ENCODE measurements at regions not wholly inside any gene's neighbourhood (a gene's known extent, or its start where the extent isn't known, plus 50 kb on each side); places are given as distances from the start of the nearest gene placed in this dataset.

DNA sequence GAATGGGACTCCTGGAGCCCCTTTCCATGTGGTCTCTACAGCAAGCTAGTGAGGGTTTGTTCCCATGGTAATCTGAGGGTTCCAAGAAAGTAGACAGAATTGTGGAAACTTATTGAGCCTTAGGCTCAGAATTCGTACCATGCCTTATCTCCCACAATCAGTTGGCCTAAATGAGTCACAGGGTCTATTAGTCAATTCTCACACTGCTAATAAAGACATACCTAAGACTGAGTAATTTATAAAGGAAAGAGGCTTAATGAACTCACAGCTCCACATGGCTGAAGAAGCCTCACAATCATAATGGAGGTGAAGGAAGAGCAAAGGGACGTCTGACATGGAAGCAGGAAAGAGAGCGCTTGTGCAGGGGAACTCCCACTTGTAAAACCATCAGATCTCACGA lies 106.6 kb upstream of the CXADR start:
- DNase-seq (no peak), ATAC-seq (replicated peaks) (no peak)
- Mint-ChIP-seq H3K27me3 (no peaks in the 10 kb centered on the region), H3K4me1 (ENCODE audit: low read depth in 2 of 2) (no peaks in the 10 kb centered on the region), H3K9me3 (peaks cover 0 to 11% of the 10 kb centered on the region in 2 donors), H3K36me3 (ENCODE audit: insufficient read depth) (no peaks in the 10 kb centered on the region), H3K27ac (no peak overlapping the region), H3K4me3 (no peak overlapping the region)

DNA sequence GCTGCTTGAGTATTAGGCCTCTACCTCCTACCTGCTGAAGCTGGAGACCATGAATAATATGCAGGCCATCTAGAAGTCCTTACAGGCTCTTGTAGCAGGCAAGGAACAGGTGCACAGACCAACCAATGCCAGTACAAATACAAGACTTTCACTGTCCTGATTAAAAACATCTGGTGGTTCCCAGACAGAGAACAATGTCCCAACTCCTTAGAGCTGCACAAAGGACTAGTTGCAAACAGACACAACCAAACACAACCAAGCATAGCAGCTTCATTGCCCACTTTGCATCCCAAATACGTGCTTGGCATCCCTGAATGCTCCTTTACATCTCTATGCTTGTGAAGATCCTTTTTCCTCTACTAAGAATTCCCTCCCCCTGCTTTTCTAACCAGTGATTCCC lies 98.1 kb upstream of the CXADR start:
- Mint-ChIP-seq H3K36me3 (ENCODE audit: insufficient read depth) (no peaks in the 10 kb centered on the region), H3K27me3 (peaks cover 0 to 7% of the 10 kb centered on the region in 2 donors), H3K27ac (no peak overlapping the region), H3K4me1 (ENCODE audit: low read depth in 2 of 2) (no peaks in the 10 kb centered on the region), H3K9me3 (peaks cover 6% of the 10 kb centered on the region in 2 donors), H3K4me3 (no peak overlapping the region)
- DNase-seq (no peak), ATAC-seq (replicated peaks) (no peak)

DNA sequence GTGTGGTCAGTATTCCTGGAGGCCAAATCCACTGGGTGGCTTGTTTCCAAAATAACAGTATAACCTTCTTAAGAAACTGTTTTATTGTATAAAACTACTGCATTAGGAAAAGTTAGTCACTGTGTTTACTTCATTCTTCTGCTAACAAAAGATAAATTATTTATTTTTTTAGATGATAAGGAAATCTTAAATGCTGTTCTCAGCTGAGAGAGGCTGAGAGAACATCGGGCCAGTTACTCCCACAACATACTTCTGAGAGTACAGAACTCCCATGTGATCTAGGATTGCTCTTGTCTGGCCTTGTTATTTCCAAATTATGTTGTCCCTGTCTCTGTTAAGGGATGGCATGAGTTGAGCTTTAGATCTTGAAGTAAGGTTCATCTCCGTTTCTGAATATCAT lies 96.7 kb upstream of the CXADR start:
- Mint-ChIP-seq H3K9me3 (peaks cover 6% of the 10 kb centered on the region in 2 donors), H3K27ac (no peak overlapping the region), H3K36me3 (ENCODE audit: insufficient read depth) (no peaks in the 10 kb centered on the region), H3K4me3 (no peak overlapping the region), H3K4me1 (ENCODE audit: low read depth in 2 of 2) (no peaks in the 10 kb centered on the region), H3K27me3 (peaks cover 0 to 7% of the 10 kb centered on the region in 2 donors)
- no peak for ATAC-seq (replicated peaks)
- no peak for DNase-seq

DNA sequence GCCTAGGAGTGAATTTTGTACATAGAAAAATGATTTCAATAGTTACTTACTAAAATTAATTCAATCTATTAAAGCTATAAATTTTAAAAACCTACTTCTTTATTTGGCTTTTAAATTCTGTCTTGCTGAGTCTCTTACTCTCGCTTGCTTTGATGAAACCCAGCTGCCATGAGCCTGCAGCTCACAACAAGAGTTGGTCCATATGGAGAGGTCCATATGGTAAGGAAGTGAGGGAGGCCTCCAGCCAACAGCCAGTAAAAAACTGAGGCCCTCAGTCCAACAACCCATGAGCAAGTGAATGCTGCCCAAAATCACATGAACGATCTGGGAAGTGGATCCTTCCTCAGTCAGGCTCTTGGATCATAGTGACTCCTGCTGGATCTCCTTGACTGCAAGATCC lies 89.9 kb upstream of the CXADR start:
- H3K27ac Mint-ChIP-seq: no peak overlapping the region
- H3K9me3 Mint-ChIP-seq: no peaks in the 10 kb centered on the region
- no peaks in the 10 kb centered on the region for H3K4me1 Mint-ChIP-seq (ENCODE audit: low read depth in 2 of 2)
- H3K27me3 Mint-ChIP-seq: peaks cover 0 to 14% of the 10 kb centered on the region in 2 donors
- DNase-seq: no peak
- H3K4me3 Mint-ChIP-seq: no peak overlapping the region
- H3K36me3 Mint-ChIP-seq (ENCODE audit: insufficient read depth): no peaks in the 10 kb centered on the region
- ATAC-seq (replicated peaks): no peak

DNA sequence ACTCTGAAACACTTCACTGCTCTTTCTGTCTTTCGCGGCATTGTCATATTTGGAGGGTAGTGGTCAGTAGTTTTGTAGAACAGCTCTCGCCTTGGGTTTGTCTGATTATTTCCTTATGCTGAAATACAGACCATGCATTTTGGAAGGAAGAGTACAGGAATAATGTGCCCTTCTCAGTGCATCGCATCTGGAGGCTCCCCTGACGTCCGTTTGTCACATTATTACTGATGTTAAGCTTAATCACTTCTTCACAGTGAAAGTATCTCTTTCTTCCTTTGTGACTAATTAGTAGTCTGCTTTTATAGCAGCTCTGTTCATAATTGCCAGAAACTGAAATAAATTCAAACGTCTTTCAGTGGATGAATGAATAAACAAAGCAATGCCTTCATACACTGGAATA lies 85.7 kb upstream of the CXADR start:
- ATAC-seq (replicated peaks) (no peak), DNase-seq (no peak)
- peaks cover 0 to 14% of the 10 kb centered on the region in 2 donors for H3K27me3 Mint-ChIP-seq
- no peak overlapping the region for H3K4me3 Mint-ChIP-seq
- no peaks in the 10 kb centered on the region for H3K36me3 Mint-ChIP-seq (ENCODE audit: insufficient read depth)
- H3K27ac Mint-ChIP-seq: no peak overlapping the region
- peaks cover 0 to 4% of the 10 kb centered on the region in 2 donors for H3K9me3 Mint-ChIP-seq
- H3K4me1 Mint-ChIP-seq (ENCODE audit: low read depth in 2 of 2): no peaks in the 10 kb centered on the region

DNA sequence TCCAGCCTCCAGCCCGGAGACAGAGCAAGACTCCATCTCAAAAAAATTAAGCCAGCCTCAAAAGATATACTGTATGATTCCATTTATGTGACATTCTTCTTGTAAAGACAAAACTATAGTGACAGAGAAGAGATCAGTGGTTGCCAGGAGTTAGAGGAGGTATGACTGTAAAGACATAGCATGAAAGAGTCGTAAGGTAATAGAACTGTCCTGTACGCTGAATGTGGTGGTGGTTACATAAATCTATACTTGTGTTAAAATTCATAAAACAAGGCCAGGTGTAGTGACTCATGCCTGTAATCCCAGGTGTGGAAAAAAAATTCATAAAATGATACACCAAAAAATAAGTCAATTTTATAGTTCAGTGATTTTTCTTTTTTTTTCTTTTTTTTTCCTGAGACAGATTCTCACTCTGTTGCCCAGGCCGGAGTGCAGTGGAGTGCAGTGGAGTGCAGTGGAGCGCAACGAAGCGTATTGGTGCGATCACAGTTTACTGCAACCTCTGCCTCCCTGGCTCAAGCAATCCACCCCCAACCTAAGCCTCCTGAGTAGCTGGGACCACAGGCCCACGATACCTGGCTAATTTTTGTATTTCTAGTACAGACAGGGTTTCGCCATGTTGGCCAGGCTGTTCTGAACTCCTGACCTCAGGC lies 84.9 kb upstream of the CXADR start:
- Mint-ChIP-seq H3K27ac (no peak overlapping the region), H3K4me1 (ENCODE audit: low read depth in 2 of 2) (no peaks in the 10 kb centered on the region), H3K9me3 (peaks cover 0 to 8% of the 10 kb centered on the region in 2 donors), H3K4me3 (no peak overlapping the region), H3K27me3 (peaks cover 0 to 14% of the 10 kb centered on the region in 2 donors), H3K36me3 (ENCODE audit: insufficient read depth) (no peaks in the 10 kb centered on the region)
- DNase-seq (no peak), ATAC-seq (replicated peaks) (no peak)

DNA sequence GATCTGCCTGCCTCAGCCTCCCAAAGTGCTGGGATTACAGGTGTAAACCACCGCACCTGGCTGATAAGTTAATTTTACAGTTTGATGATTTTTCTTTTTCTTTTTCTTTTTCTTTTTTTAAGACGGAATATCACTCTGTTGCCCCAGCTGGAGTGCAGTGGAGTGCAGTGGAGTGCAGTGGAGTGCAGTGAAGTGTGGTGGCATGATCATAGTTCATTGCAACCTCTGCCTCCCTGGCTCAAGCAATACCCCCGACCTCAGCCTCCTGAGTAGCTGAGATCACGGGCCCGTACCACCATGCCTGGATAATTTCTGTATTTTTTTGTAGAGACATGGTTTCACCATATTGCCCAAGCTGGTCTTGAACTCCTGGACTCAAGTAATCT lies 84.4 kb upstream of the CXADR start:
- DNase-seq: no peak
- H3K4me1 Mint-ChIP-seq (ENCODE audit: low read depth in 2 of 2): no peaks in the 10 kb centered on the region
- no peak for ATAC-seq (replicated peaks)

DNA sequence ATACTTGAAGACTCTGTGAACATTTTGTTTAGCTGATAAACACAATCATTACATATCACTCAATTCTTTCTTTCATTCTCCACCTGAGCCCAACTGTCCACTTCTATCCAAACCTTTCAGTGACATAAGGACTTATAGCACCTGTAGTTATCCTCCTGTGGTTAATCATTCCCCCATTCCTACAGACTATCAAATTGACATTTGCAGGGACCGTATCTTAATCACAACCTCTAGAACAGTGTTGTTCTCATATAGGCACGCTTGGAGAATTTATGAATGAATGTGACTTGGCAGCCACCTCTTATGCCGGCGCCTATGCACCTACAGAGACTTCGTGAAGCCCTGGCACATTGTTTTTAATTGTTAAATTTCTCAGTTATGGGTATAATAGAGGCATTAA lies 83.9 kb upstream of the CXADR start:
- H3K4me3 Mint-ChIP-seq: no peak overlapping the region
- no peak for ATAC-seq (replicated peaks)
- no peaks in the 10 kb centered on the region for H3K4me1 Mint-ChIP-seq (ENCODE audit: low read depth in 2 of 2)
- DNase-seq: no peak
- H3K36me3 Mint-ChIP-seq (ENCODE audit: insufficient read depth): no peaks in the 10 kb centered on the region
- H3K27ac Mint-ChIP-seq: no peak overlapping the region
- peaks cover 0 to 8% of the 10 kb centered on the region in 2 donors for H3K9me3 Mint-ChIP-seq
- H3K27me3 Mint-ChIP-seq: peaks cover 0 to 14% of the 10 kb centered on the region in 2 donors

More for the DNA sequence above, 84.4 kb upstream of the CXADR start:
- Mint-ChIP-seq H3K27me3 (peaks cover 0 to 14% of the 10 kb centered on the region in 2 donors), H3K4me3 (no peak overlapping the region), H3K9me3 (peaks cover 0 to 8% of the 10 kb centered on the region in 2 donors), H3K27ac (no peak overlapping the region), H3K36me3 (ENCODE audit: insufficient read depth) (no peaks in the 10 kb centered on the region)

DNA sequence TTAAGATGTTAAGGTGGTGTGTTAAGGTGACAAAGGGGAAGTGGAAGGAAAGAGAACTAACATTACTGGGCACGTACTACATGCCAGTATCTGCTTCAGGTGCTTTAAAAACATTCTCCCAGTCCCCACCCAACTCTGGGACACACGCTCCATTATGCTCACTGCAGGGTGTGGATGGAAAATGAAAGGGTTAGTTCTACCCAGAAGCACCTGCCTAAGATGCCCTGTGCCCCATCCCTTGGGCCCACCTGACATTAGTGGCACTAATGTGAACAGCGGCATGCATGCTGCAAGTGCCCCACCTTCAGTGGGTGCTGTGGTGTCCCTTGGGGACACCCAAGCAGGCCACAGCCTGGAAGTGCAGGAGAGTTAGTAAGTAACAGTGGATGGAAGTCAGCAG lies 82.9 kb upstream of the CXADR start:
- no peak for DNase-seq
- H3K4me3 Mint-ChIP-seq: no peak overlapping the region
- H3K36me3 Mint-ChIP-seq (ENCODE audit: insufficient read depth): no peaks in the 10 kb centered on the region
- peaks cover 0 to 8% of the 10 kb centered on the region in 2 donors for H3K9me3 Mint-ChIP-seq
- H3K27ac Mint-ChIP-seq: no peak overlapping the region
- peaks cover 0 to 14% of the 10 kb centered on the region in 2 donors for H3K27me3 Mint-ChIP-seq
- no peak for ATAC-seq (replicated peaks)
- no peaks in the 10 kb centered on the region for H3K4me1 Mint-ChIP-seq (ENCODE audit: low read depth in 2 of 2)

DNA sequence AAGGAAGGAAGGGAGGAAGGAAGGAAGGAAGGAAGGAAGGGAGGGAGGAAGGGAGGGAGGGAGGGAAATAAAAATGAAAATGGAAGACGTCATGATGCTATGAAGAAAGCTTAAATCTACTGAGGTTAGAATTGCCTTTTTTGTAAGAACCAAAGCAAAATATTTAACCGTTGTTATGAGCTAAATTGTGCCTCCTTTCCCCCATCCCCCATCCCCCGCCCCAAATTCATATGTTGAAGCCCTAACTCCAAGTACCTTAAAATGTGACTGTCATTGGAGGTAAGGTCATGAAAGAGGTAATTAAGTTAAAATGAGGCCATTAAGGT lies 80.1 kb upstream of the CXADR start:
- Mint-ChIP-seq H3K9me3 (peaks cover 0 to 8% of the 10 kb centered on the region in 2 donors), H3K4me1 (ENCODE audit: low read depth in 2 of 2) (no peaks in the 10 kb centered on the region), H3K4me3 (no peak overlapping the region), H3K36me3 (ENCODE audit: insufficient read depth) (no peaks in the 10 kb centered on the region), H3K27me3 (peaks cover 0 to 8% of the 10 kb centered on the region in 2 donors), H3K27ac (no peak overlapping the region)
- ATAC-seq (replicated peaks) (no peak), DNase-seq (no peak)

DNA sequence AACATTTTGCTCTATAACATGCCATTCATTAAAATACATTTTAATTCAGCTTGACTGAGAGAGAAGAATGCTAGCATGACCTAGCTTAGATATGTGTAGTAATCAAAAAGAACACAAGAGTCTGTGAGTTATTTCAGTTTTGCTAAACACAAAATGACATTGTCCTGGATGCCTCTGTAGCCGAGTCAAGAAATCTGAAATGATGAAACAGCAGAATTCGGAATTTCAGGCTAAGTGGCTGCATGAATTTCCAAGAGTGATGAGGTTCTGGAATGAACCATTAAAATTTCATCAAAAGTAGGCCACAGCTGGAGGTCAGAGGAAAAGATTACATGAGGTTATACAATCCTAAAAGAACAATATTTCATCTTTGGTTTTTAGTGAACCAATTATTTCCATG lies 79.1 kb upstream of the CXADR start:
- no peaks in the 10 kb centered on the region for H3K36me3 Mint-ChIP-seq (ENCODE audit: insufficient read depth)
- no peaks in the 10 kb centered on the region for H3K4me1 Mint-ChIP-seq (ENCODE audit: low read depth in 2 of 2)
- no peak for DNase-seq
- H3K27ac Mint-ChIP-seq: no peak overlapping the region
- ATAC-seq (replicated peaks): no peak
- H3K4me3 Mint-ChIP-seq: no peak overlapping the region
- H3K27me3 Mint-ChIP-seq: peaks cover 0 to 7% of the 10 kb centered on the region in 2 donors
- H3K9me3 Mint-ChIP-seq: peaks cover 0 to 8% of the 10 kb centered on the region in 2 donors

DNA sequence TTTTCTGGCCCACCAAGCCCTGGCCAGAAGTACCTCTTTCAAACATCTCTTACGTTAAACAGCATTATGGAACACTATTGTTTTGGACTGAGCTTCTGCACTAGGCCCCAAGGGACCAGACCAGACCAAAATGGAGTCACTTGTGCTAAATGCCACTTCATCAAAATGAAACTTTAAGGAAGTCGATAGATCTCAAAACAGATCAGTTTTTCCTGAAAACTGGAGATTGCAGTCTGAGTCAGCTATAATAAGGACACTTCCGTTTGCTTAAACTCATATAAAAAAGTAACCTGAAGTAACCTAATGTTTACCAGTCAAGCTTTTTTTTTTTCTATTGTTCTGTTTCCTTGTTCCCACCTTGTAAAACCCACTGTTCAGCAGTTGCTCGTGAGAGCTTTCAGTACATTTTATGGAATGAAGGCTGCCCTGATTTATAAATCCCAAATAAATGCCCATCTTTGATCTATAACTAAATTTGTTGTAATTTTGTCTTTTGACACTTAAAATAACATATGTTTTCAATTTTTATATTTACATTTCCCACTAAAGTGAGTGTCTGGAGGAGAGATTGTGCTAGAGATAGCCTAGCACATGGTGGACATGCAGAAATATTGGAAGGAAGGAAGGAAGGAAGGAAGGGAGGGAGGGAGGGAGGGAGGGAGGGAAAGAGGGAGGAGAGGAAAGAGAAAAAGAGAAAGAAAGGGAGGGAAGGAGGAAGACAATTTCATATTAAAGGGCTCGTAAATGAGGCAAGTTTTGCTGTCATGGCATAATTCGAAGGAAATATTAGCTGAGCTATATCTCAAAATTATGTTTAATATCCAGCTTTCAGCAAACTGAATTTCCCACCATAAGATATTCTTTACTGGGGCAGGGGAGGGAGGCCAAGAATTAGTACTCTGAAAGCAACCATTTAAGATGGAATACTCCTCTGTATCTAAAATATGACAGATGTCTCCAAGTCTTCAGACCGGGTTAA lies 77.0 kb upstream of the CXADR start:
- no peak for DNase-seq
- Mint-ChIP-seq H3K9me3 (peaks cover 0 to 8% of the 10 kb centered on the region in 2 donors), H3K4me3 (no peak overlapping the region), H3K36me3 (ENCODE audit: insufficient read depth) (no peaks in the 10 kb centered on the region), H3K4me1 (ENCODE audit: low read depth in 2 of 2) (no peaks in the 10 kb centered on the region), H3K27ac (no peak overlapping the region), H3K27me3 (peaks cover 0 to 7% of the 10 kb centered on the region in 2 donors)
- ATAC-seq (replicated peaks): no peak

DNA sequence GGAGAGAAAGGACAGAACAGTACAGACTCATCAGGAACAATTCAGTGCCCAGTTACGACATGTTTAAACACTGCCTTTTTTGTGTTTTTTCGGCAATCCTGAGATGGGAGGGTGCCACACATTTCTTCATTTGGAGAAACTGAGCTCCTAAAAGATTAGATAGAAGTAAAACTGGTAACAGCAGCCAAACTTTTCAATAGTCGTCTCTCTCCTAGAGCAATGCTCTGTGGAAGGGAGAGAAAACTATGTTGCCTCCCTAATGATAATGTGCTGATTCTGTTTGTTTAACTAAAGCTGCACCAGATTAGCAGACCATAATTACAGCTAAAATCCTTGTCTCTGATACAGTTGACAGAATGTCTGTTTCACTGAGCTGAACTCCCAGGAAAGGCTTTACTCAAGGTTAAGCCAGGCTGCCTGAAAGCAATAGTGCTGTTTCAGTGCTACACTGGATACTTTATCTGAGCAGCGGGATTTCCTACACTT lies 76.2 kb upstream of the CXADR start:
- H3K9me3 Mint-ChIP-seq: peaks cover 0 to 8% of the 10 kb centered on the region in 2 donors
- no peak overlapping the region for H3K27ac Mint-ChIP-seq
- ATAC-seq (replicated peaks): no peak
- DNase-seq: no peak
- no peaks in the 10 kb centered on the region for H3K4me1 Mint-ChIP-seq (ENCODE audit: low read depth in 2 of 2)
- H3K27me3 Mint-ChIP-seq: peaks cover 0 to 7% of the 10 kb centered on the region in 2 donors
- H3K36me3 Mint-ChIP-seq (ENCODE audit: insufficient read depth): no peaks in the 10 kb centered on the region
- H3K4me3 Mint-ChIP-seq: no peak overlapping the region

DNA sequence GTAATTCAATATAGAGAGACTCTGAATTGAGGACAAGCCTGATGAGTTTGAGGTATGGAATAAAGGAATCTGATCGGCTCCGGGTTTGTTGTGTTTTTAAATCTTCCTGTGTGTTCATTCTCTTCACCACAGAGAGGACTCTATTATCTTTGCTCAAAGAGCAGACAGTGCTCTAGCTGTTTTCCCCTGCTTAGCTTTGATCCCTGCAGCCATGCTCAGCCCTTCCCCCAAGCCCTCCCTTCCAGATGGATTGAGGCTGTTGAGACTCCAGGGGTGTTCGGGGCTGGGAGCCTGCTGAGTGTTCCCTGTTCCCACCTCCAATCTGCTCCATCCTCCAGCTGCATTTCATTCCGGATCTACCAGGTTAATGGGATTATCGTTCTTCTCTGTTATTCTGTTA lies 74.2 kb upstream of the CXADR start:
- no peak overlapping the region for H3K27ac Mint-ChIP-seq
- no peak for DNase-seq
- H3K27me3 Mint-ChIP-seq: peaks cover 0 to 7% of the 10 kb centered on the region in 2 donors
- H3K4me1 Mint-ChIP-seq (ENCODE audit: low read depth in 2 of 2): no peaks in the 10 kb centered on the region
- no peak for ATAC-seq (replicated peaks)
- no peaks in the 10 kb centered on the region for H3K9me3 Mint-ChIP-seq
- no peaks in the 10 kb centered on the region for H3K36me3 Mint-ChIP-seq (ENCODE audit: insufficient read depth)
- no peak overlapping the region for H3K4me3 Mint-ChIP-seq

Data from effector memory CD8-positive, alpha-beta T cell (primary cell).